ENCODE measurements at regions not wholly inside any gene's neighbourhood (a gene's known extent, or its start where the extent isn't known, plus 50 kb on each side); places are given as distances from the start of the nearest gene placed in this dataset.

- TF ChIP-seq POLR2A (IDR thresholded peaks at IDR 0.05) (no peak), POLR2AphosphoS5 (IDR thresholded peaks at IDR 0.05) (no peak), EP300 (IDR thresholded peaks at IDR 0.05) (no peak)
- TF ChIP-seq, protein P1, sequence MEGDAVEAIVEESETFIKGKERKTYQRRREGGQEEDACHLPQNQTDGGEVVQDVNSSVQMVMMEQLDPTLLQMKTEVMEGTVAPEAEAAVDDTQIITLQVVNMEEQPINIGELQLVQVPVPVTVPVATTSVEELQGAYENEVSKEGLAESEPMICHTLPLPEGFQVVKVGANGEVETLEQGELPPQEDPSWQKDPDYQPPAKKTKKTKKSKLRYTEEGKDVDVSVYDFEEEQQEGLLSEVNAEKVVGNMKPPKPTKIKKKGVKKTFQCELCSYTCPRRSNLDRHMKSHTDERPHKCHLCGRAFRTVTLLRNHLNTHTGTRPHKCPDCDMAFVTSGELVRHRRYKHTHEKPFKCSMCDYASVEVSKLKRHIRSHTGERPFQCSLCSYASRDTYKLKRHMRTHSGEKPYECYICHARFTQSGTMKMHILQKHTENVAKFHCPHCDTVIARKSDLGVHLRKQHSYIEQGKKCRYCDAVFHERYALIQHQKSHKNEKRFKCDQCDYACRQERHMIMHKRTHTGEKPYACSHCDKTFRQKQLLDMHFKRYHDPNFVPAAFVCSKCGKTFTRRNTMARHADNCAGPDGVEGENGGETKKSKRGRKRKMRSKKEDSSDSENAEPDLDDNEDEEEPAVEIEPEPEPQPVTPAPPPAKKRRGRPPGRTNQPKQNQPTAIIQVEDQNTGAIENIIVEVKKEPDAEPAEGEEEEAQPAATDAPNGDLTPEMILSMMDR (IDR thresholded peaks at IDR 0.05) = no peak
Measured at GRCh38 chr1:81237473-81238089, 563.2 kb upstream of the ADGRL2 start.

Measured in sigmoid colon (tissue), 4 donors.